IMR-90 (cell line): ENCODE measurements at regions not wholly inside any gene's neighbourhood (a gene's known extent, or its start where the extent isn't known, plus 50 kb on each side); places are given as distances from the start of the nearest gene placed in this dataset.

ENCODE experiments used
- ATAC-seq: fragments of 200-7000 bp; cut with Tn5 transposase; 2 replicates; pipeline ENCODE4 v1.9.1; 2020; ENCODE audit warnings: low read depth, mild to moderate bottlenecking, moderate library complexity
- BruUV-seq: library from RNA; stranded (reverse); fragments of 400-500 nt; replicated peaks from 2 replicates; lab custom pipeline; 2021; lab: Mats Ljungman, UMichigan
- CTCF ChIA-PET: fragments of 300-600 bp; formaldehyde crosslinking; extraction: SDS; loops from one replicate; lab custom pipeline; 2021; ENCODE audit warnings: antibody characterized with exemption; lab: Yijun Ruan, JAX
- POLR2A ChIA-PET: fragments of 300-600 bp; sonication (Branson Sonifier 250); formaldehyde crosslinking; loops from one replicate; lab custom pipeline; 2022; ENCODE audit warnings: antibody characterized with exemption; ENCODE audit not compliant: unreplicated experiment; lab: Charles Lee
- DNase-seq: peaks from one replicate; pipeline ENCODE4 v3.0.0; 2013
- H2AFZ ChIP-seq: replicated peaks from 2 replicates; pipeline ENCODE3; 2013; ENCODE audit warnings: low read length, mild to moderate bottlenecking; ENCODE audit not compliant: poor library complexity
- H2AK5ac ChIP-seq: 2 replicates; pipeline ENCODE4 v1.6.1; 2013; ENCODE audit warnings: low read depth, low read length, inconsistent platforms
- H2AK9ac ChIP-seq: replicated peaks from 2 replicates; pipeline ENCODE3; 2013; ENCODE audit warnings: mild to moderate bottlenecking, low read depth, low read length, moderate library complexity; ENCODE audit not compliant: poor library complexity
- H2BK120ac ChIP-seq: 2 replicates; pipeline ENCODE4 v1.6.1; 2013; ENCODE audit warnings: low read depth, low read length, inconsistent platforms
- H2BK15ac ChIP-seq: 3 replicates; pipeline ENCODE4 v1.6.1; 2013; ENCODE audit warnings: low read depth, low read length, inconsistent platforms
- H2BK20ac ChIP-seq: 2 replicates; pipeline ENCODE4 v1.6.1; 2013; ENCODE audit warnings: low read depth, mild to moderate bottlenecking, inconsistent platforms, low read length, moderate library complexity
- H2BK5ac ChIP-seq: 2 replicates; pipeline ENCODE4 v1.6.1; 2013; ENCODE audit warnings: mild to moderate bottlenecking, low read depth, low read length, inconsistent platforms; ENCODE audit not compliant: poor library complexity, severe bottlenecking
- H3K14ac ChIP-seq: replicated peaks from 2 replicates; pipeline ENCODE4 v1.6.1; 2013; ENCODE audit warnings: low read depth, low read length, inconsistent platforms
- H3K18ac ChIP-seq: 2 replicates; pipeline ENCODE4 v1.6.1; 2013; ENCODE audit warnings: low read depth, low read length, control low read depth
- H3K23ac ChIP-seq: 2 replicates; pipeline ENCODE4 v1.6.1; 2013; ENCODE audit warnings: low read depth, low read length, inconsistent platforms
- H3K27ac ChIP-seq: 2 replicates; pipeline ENCODE4 v1.5.1; 2013; ENCODE audit warnings: mild to moderate bottlenecking, control low read depth, low read length; ENCODE audit not compliant: insufficient read depth
- H3K27me3 ChIP-seq: 2 replicates; pipeline ENCODE4 v1.6.1; 2013; ENCODE audit warnings: low read length; ENCODE audit not compliant: control insufficient read depth, insufficient read depth
- H3K36me3 ChIP-seq: 2 replicates; pipeline ENCODE4 v1.6.1; 2013; ENCODE audit warnings: low read length, mixed read lengths; ENCODE audit not compliant: control insufficient read depth, insufficient read depth
- H3K4ac ChIP-seq: 2 replicates; pipeline ENCODE4 v1.6.1; 2013; ENCODE audit warnings: low read depth, low read length, inconsistent platforms
- H3K4me1 ChIP-seq: 2 replicates; pipeline ENCODE4 v1.6.1; 2013; ENCODE audit warnings: low read length, mixed read lengths; ENCODE audit not compliant: control insufficient read depth, insufficient read depth
- H3K4me2 ChIP-seq: 2 replicates; pipeline ENCODE4 v1.6.1; 2013; ENCODE audit warnings: low read depth, mild to moderate bottlenecking, control low read depth, low read length, moderate library complexity
- H3K4me3 ChIP-seq: 2 replicates; pipeline ENCODE4 v1.5.1; 2013; ENCODE audit warnings: low read depth, mild to moderate bottlenecking, control low read depth, low read length, moderate library complexity; ENCODE audit not compliant: insufficient read depth
- H3K56ac ChIP-seq: 2 replicates; pipeline ENCODE4 v1.6.1; 2013; ENCODE audit warnings: low read length, inconsistent platforms; ENCODE audit not compliant: insufficient read depth; ENCODE audit errors: extremely low read depth
- H3K79me1 ChIP-seq, 2 experiments: 2 replicates each; pipeline ENCODE4 v1.6.1; 2013; ENCODE audit warnings: low read length in 2 of 2, inconsistent platforms in 1 of 2, low read depth in 1 of 2
- H3K9ac ChIP-seq: 2 replicates; pipeline ENCODE4 v1.6.1; 2013; ENCODE audit warnings: low read depth, low read length, control low read depth
- H3K9me1 ChIP-seq: 2 replicates; pipeline ENCODE4 v1.6.1; 2013; ENCODE audit warnings: low read length, inconsistent platforms; ENCODE audit not compliant: insufficient read depth
- H3K9me3 ChIP-seq: 2 replicates; pipeline ENCODE4 v1.6.1; 2013; ENCODE audit warnings: low read length; ENCODE audit not compliant: control insufficient read depth, insufficient read depth
- H4K20me1 ChIP-seq: 2 replicates; pipeline ENCODE4 v1.6.1; 2013; ENCODE audit warnings: low read length, inconsistent platforms; ENCODE audit not compliant: insufficient read depth
- H4K5ac ChIP-seq: 2 replicates; pipeline ENCODE4 v1.6.1; 2013; ENCODE audit warnings: mild to moderate bottlenecking, low read depth, low read length, control low read depth
- H4K8ac ChIP-seq, 2 experiments: 2 replicates each; pipeline ENCODE4 v1.6.1; 2013; ENCODE audit warnings: low read depth in 2 of 2, low read length in 2 of 2, control low read depth in 1 of 2, inconsistent platforms in 1 of 2
- H4K91ac ChIP-seq: 2 replicates; pipeline ENCODE4 v1.6.1; 2013; ENCODE audit warnings: low read depth, low read length, inconsistent platforms; ENCODE audit not compliant: insufficient read depth
- CEBPB ChIP-seq: IDR thresholded peaks from 2 replicates; pipeline ENCODE4 v1.6.1; 2012; ENCODE audit warnings: low read depth, low read length, improper control_type of control experiment
- FOS ChIP-seq: fragments of 150-350 bp; IDR thresholded peaks from 2 replicates; pipeline ENCODE4 v1.6.1; 2016; ENCODE audit warnings: low read depth, low read length
- MAFK ChIP-seq: IDR thresholded peaks from 2 replicates; pipeline ENCODE4 v1.6.1; 2012; ENCODE audit warnings: low read depth, low read length, improper control_type of control experiment
- MAZ ChIP-seq: IDR thresholded peaks from 2 replicates; pipeline ENCODE4 v1.6.1; 2012; ENCODE audit warnings: low read depth, mild to moderate bottlenecking, low read length, improper control_type of control experiment, moderate library complexity, borderline replicate concordance
- MXI1 ChIP-seq: IDR thresholded peaks from 2 replicates; pipeline ENCODE4 v1.6.1; 2012; ENCODE audit warnings: low read depth, mild to moderate bottlenecking, low read length, moderate library complexity, borderline replicate concordance
- POLR2A ChIP-seq: IDR thresholded peaks from 2 replicates; pipeline ENCODE4 v1.6.1; 2012; ENCODE audit warnings: mild to moderate bottlenecking, low read depth, low read length
- RAD21 ChIP-seq: IDR thresholded peaks from 2 replicates; pipeline ENCODE4 v1.6.1; 2012; ENCODE audit warnings: low read length, improper control_type of control experiment
- RCOR1 ChIP-seq: IDR thresholded peaks from 2 replicates; pipeline ENCODE4 v1.6.1; 2012; ENCODE audit warnings: mild to moderate bottlenecking, low read length, improper control_type of control experiment; ENCODE audit not compliant: insufficient replicate concordance
- SMC3 ChIP-seq: fragments of 150-350 bp; IDR thresholded peaks from 2 replicates; pipeline ENCODE4 v1.6.1; 2016; ENCODE audit warnings: low read depth, mild to moderate bottlenecking, antibody characterized with exemption, low read length, moderate library complexity
- WGBS, 2 experiments: methylation state at CpG; one replicate each; pipeline versions ENCODE4 v1.1.5 to v1.1.7; 2013; ENCODE audit warnings: missing lambda C conversion rate in 2 of 2; ENCODE audit not compliant: insufficient read length in 1 of 2; ENCODE audit errors: extremely low coverage in 2 of 2; 5-methylcytosine and 5-hydroxymethylcytosine counted together
- dilution Hi-C: fragments of 300-500 bp; cut with HindIII; formaldehyde crosslinking; loops from one replicate; pipeline ENCODE4 v1.14.3; 2018; ENCODE audit warnings: low sequenced_read_pairs; ENCODE audit not compliant: unreplicated experiment
- in situ Hi-C: fragments of 300-500 bp; cut with MboI; formaldehyde crosslinking; loops from 3 replicates; pipeline ENCODE4 v1.14.3; 2019; ENCODE audit warnings: low sequenced_read_pairs, inconsistent platforms, mixed read lengths
- intact Hi-C: fragments of 100-400 bp; cut with micrococcal nuclease; formaldehyde crosslinking; loops from 2 replicates; pipeline ENCODE4 v1.10.0; 2022
- TF ChIP-seq, protein P1 (sequence below): fragments of 150-350 bp; IDR thresholded peaks from 2 replicates; pipeline ENCODE4 v1.6.1; 2016; ENCODE audit warnings: low read depth, mild to moderate bottlenecking, low read length, moderate library complexity, borderline replicate concordance
- TF ChIP-seq, protein P2 (sequence below): conservative IDR thresholded peaks from 2 replicates; pipeline ENCODE4 v1.5.1; 2012; ENCODE audit warnings: mild to moderate bottlenecking, low read depth, low read length, improper control_type of control experiment
- TF ChIP-seq, protein P3 (sequence below): fragments of 150-350 bp; IDR thresholded peaks from 2 replicates; pipeline ENCODE4 v1.6.1; 2017; ENCODE audit warnings: mild to moderate bottlenecking, antibody characterized with exemption, low read length, low read depth

DNA sequence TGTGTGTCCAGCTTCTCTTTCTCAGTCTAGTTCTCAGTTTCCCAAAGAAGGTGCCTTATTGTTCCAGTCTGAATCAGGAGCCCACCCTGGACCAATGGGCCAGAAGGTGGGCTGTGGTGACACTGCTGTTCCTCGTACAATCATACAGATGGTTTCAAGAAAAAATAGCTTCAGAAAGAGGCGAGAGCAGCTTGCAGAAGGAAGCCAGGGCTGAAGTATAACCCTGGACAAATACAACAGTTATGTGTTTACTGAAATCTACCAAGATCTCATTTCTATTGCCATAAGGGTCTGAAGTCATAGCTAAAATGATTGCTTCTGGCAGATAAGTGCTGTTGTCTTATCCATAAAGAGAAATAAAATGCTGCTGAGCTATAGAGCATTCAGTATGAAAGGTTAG lies 75.4 kb downstream of the PFDN4 start:
- Histone ChIP-seq H4K91ac (no peak overlapping the region), H3K27me3 (no peaks in the 10 kb centered on the region), H3K4me2 (no peak overlapping the region), H2BK15ac (no peak overlapping the region), H3K18ac (no peak overlapping the region), H3K56ac (no peak overlapping the region), H4K8ac (no peak overlapping the region), H2BK5ac (no peak overlapping the region), H2AK9ac (no peak overlapping the region), H2AK5ac (no peak overlapping the region), H3K27ac (no peak overlapping the region), H4K5ac (no peak overlapping the region), H3K4ac (no peak overlapping the region), H3K9ac (no peak overlapping the region), H2AFZ (no peak overlapping the region), H4K20me1 (no peaks in the 10 kb centered on the region), H3K23ac (no peak overlapping the region), H3K9me1 (no peaks in the 10 kb centered on the region), H2BK20ac (no peak overlapping the region), H3K14ac (no peak overlapping the region), H3K4me3 (no peak overlapping the region), H3K79me1 (no peaks in the 10 kb centered on the region), H3K36me3 (no peaks in the 10 kb centered on the region), H3K9me3 (no peaks in the 10 kb centered on the region), H2BK120ac (no peak overlapping the region), H3K4me1 (no peaks in the 10 kb centered on the region)
- dilution Hi-C loops (no loop called here), in situ Hi-C loops (no loop called here), intact Hi-C loops (no loop called here)
- BruUV-seq = no TSS peak
- DNase-seq (no peak), ATAC-seq (no peak)
- TF ChIP-seq FOS (no peak), RCOR1 (no peak), CEBPB (no peak), MXI1 (no peak), RAD21 (no peak), SMC3 (no peak), MAZ (no peak), MAFK (no peak), POLR2A (no peak)
- TF ChIP-seq, protein P1, sequence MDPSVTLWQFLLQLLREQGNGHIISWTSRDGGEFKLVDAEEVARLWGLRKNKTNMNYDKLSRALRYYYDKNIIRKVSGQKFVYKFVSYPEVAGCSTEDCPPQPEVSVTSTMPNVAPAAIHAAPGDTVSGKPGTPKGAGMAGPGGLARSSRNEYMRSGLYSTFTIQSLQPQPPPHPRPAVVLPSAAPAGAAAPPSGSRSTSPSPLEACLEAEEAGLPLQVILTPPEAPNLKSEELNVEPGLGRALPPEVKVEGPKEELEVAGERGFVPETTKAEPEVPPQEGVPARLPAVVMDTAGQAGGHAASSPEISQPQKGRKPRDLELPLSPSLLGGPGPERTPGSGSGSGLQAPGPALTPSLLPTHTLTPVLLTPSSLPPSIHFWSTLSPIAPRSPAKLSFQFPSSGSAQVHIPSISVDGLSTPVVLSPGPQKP = no peak
- TF ChIP-seq, protein P2, sequence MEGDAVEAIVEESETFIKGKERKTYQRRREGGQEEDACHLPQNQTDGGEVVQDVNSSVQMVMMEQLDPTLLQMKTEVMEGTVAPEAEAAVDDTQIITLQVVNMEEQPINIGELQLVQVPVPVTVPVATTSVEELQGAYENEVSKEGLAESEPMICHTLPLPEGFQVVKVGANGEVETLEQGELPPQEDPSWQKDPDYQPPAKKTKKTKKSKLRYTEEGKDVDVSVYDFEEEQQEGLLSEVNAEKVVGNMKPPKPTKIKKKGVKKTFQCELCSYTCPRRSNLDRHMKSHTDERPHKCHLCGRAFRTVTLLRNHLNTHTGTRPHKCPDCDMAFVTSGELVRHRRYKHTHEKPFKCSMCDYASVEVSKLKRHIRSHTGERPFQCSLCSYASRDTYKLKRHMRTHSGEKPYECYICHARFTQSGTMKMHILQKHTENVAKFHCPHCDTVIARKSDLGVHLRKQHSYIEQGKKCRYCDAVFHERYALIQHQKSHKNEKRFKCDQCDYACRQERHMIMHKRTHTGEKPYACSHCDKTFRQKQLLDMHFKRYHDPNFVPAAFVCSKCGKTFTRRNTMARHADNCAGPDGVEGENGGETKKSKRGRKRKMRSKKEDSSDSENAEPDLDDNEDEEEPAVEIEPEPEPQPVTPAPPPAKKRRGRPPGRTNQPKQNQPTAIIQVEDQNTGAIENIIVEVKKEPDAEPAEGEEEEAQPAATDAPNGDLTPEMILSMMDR = no peak
- TF ChIP-seq, protein P3, sequence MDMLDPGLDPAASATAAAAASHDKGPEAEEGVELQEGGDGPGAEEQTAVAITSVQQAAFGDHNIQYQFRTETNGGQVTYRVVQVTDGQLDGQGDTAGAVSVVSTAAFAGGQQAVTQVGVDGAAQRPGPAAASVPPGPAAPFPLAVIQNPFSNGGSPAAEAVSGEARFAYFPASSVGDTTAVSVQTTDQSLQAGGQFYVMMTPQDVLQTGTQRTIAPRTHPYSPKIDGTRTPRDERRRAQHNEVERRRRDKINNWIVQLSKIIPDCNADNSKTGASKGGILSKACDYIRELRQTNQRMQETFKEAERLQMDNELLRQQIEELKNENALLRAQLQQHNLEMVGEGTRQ = no peak
- WGBS, 2 experiments = no CpG with 5 or more reads among the region's 2 CpGs
- ChIA-PET POLR2A (no interaction called here), CTCF (no interaction called here)
